ENCODE measurements at regions not wholly inside any gene's neighbourhood (a gene's known extent, or its start where the extent isn't known, plus 50 kb on each side); places are given as distances from the start of the nearest gene placed in this dataset.

- DNase-seq (ENCODE audit: low read depth) = no peak
Observed at GRCh38 chr6:56767892-56768531, 125.3 kb upstream of the DST start.

- no peak for DNase-seq (ENCODE audit: low read depth)
Observed at GRCh38 chr6:56767435-56767834, 124.7 kb upstream of the DST start.

DNA sequence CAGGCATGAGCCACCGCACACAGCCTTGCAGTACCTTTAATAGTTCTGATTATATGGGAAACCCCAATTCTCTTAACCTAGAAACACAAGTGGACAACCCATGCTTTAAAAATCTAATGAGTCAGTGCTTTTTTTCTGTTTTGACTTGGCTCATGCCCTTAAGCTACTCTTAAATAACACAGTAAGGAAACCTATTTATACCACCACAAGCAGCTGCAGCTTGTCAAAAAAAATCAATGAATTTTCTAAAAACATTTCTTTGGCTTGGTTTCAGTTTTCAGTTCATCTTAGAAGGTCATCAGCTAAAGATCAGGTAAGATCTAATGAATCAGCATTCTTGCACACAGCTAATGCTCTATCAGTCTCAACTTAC lies 124.1 kb upstream of the DST start:
- DNase-seq (ENCODE audit: low read depth) = peak; percentile 75

GRCh38 chr6:56766139-56766805 lies 123.6 kb upstream of the DST start:
- DNase-seq (ENCODE audit: low read depth) = no peak

GRCh38 chr6:56765494-56765893 lies 122.8 kb upstream of the DST start:
- no peak for DNase-seq (ENCODE audit: low read depth)

- no peak for DNase-seq (ENCODE audit: low read depth)
Observed at GRCh38 chr6:56764081-56764566, 121.4 kb upstream of the DST start.

DNA sequence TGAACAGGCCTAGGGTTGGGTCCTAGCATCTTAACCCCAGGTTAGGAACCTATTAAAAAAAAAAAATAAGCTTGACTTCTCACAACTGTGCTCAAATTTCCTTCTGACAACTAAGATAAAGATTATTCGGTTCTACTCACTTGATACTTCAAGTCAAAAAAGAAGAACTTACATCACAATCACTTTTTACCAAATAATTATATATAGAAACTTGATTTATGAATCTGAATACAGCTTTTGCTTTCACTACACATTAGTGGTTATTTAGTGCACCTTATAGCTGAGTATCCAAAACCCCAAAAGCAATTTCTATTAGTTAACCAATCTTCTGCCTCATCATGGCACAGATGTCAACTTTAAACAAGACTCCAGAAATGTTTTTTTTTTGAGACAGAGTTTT lies 119.0 kb upstream of the DST start:
- no peak for DNase-seq (ENCODE audit: low read depth)

DNA sequence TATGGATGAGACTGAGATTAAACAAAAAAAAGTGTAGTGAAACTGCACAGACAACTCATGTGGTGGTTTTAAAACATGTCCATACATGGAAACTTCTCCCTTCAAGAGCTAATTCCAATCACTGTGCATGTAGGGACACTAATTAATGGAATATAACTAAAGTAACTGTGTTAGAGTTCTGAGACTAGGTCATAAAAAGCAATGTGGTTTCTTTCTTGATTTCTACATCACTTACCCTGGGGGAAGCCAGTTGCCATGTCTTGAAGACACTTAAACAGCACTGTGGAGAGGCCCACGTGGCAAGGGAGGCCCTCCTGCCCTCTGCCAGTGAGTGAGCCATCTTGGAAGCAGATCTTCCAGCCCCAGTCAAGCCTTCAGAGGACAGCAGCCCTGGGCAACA lies 118.2 kb upstream of the DST start:
- DNase-seq (ENCODE audit: low read depth) = no peak

DNA sequence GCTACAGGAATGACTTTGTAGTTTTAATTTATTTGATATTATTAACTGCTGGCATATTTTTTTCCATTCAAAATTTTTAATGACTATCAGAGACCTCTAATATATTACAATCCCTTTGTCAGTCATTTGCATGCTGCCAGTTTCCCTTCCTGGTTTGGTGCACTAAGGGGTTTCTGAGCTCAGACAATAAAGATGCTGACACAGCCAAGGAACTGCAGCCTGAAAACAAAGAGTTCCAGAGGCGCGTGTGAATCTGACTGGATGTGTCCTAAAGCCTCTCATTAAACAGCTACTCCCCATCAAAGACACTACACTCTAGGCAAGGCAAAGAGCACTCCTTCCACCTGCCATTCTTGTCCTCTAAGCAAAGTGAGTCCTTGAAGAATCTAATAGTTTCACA lies 116.8 kb upstream of the DST start:
- no peak for DNase-seq (ENCODE audit: low read depth)

DNA sequence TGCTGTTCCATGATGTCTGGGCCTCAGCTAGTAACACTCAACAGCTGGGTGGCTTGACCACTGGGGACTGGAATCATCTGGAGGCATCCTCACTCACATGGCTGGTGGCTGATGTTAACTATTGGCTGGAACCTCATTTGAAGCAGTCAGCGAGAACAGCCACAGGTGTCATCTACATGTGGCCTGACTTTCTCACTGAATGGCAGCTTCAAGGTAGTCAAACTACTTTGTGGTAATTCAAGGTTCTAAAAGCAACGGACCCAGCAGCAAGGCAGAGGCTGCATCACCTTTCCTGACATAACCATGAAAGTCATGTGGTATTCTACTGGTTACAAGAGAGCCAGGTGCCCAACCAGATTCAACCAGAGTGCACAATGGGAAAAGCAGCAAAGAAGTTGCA lies 115.9 kb upstream of the DST start:
- no peak for DNase-seq (ENCODE audit: low read depth)

- DNase-seq (ENCODE audit: low read depth) = no peak
Observed at GRCh38 chr6:56758120-56758519, 115.4 kb upstream of the DST start.

- DNase-seq (ENCODE audit: low read depth) = no peak
Observed at GRCh38 chr6:56757588-56757984, 114.9 kb upstream of the DST start.

GRCh38 chr6:56756791-56757587 lies 114.3 kb upstream of the DST start:
- no peak for DNase-seq (ENCODE audit: low read depth)

DNA sequence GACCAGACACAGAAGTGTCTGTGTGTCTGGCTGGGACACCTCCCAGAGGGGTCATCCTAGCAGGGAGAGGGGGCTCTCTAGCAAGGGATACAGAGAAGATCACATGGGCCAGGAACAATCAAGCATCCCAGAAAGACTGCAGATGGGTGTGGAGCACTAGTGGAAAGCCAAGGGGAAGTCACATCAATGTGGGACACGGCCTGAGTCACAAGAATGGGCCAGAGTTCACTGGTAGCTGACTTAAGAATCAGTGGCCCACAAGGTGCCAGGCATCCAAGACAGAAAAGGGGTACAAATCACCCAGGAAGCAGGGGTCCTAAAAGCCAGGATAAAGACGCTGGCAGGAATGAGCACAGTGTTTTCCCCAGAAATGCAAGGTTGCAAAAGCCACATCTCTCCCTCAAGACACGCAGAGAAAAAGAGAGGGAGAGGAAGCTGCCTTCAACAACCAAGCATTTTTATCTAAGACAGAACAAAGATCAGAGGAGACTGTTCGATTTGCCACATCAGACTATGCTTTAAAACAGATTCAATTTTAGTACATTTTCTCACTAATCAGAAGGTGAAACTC lies 113.6 kb upstream of the DST start:
- no peak for DNase-seq (ENCODE audit: low read depth)

DNA sequence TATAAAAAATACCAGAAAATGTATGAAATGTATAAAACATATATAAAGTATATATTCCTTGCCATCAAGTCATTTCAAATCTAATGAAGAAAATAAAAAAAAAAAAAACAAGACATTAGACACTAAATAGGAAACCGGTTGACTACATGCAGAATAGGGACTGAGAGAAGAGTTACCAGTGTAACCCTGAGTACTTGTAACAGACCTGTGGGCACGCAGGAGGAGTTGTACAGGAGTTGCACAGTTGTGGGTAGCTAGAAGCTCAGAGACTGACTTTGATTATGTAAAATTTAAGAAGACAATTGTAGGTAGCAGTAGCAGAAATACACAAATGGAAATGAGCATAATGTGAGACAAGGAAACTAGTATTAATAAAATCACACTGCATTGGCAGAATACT lies 112.4 kb upstream of the DST start:
- DNase-seq (ENCODE audit: low read depth) = no peak

DNA sequence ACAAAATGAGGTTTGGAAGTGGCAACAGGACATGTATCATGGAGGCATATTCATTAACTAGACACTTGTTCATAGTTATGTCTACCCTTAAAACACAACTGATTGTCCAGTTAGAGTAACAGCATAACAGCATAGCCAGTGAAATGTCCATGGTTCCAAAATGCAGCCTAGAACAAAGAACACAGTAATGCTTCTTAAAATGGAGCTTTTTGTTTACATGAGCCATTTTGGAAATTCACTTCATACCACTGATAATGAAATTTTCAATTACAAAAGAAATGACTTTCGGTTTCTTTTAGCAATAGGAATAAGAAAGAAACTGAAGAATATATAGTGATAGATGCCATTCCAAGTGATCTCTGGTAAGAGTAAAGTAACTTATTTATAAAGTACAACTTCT lies 111.1 kb upstream of the DST start:
- no peak for DNase-seq (ENCODE audit: low read depth)

GRCh38 chr6:56752534-56752933 lies 109.8 kb upstream of the DST start:
- DNase-seq (ENCODE audit: low read depth) = no peak

- DNase-seq (ENCODE audit: low read depth) = no peak
Observed at GRCh38 chr6:56752009-56752408, 109.3 kb upstream of the DST start.

- no peak for DNase-seq (ENCODE audit: low read depth)
Observed at GRCh38 chr6:56751604-56752003, 108.9 kb upstream of the DST start.

DNA sequence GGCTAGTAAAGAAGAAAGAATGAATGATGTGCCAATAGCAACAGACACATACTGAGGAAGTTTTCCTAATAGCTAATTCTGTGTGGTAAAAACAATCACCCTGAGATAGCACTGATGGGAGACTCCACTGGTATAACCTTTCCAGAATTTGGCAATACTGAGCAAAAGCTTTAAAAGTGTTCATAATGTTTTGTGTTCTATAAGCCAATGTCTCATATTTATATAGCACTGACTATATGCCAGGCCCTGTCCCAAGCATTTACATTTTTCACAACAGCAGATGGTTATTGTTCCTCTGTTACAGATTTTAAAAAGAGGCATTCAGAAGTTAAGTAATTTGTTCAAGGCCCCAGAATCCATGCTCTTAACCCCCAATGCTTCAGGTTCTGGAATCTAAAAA lies 108.0 kb upstream of the DST start:
- no peak for DNase-seq (ENCODE audit: low read depth)

- no peak for DNase-seq (ENCODE audit: low read depth)
Observed at GRCh38 chr6:56749632-56750151, 107.0 kb upstream of the DST start.

DNA sequence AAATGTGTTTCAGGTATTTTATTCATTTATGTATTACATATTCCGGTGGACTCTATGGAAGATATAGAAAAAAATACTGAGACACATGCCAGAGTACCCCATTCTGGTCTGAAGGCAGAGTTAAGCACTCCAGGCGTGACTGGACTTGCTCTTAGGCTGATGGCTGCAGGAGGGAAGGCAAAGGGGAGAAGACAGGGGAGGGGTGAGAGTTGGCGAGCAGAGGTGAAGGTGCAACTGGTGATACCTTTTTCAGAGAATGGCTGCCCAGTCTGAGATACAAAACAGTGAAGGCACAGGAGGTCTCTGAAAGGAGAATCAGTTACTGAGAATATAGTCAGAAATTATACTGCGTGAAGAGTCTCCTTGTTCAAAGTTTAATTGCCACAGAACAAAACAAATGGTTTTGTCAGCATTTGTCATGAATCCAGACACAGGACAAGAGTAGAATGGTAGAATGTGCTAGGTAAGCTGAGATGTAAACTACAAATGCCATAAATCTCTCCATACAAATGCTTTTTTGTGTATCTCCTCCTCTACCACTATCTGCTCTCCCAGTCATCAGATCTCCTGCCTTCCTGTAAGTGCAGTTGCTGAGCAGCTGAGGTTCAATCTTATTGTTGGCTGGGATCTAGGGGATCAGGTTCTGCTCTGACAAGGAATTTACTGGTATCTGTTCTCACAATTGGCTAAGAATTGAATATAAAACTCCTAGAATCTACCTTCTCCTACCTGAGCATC lies 104.2 kb upstream of the DST start:
- DNase-seq (ENCODE audit: low read depth) = no peak
